Skeletal muscle satellite cell (primary cell): ENCODE measurements at regions not wholly inside any gene's neighbourhood (a gene's known extent, or its start where the extent isn't known, plus 50 kb on each side); places are given as distances from the start of the nearest gene placed in this dataset.
"Not testable (repeated sequence)": the region's sequence is repeated elsewhere in the genome, so short reads cannot be mapped to it uniquely, and the experiment has no call there.

Source experiments
- H3K27me3 ChIP-seq: 2 replicates; pipeline ENCODE4 v1.7.0; 2013; ENCODE audit warnings: low read length; ENCODE audit not compliant: control insufficient read depth, insufficient read depth
- H3K36me3 ChIP-seq: 2 replicates; pipeline ENCODE4 v1.7.0; 2013; ENCODE audit warnings: mild to moderate bottlenecking, control low read depth, low read length; ENCODE audit not compliant: insufficient read depth
- H3K4me1 ChIP-seq: 2 replicates; pipeline ENCODE4 v1.7.0; 2013; ENCODE audit warnings: low read length; ENCODE audit not compliant: control insufficient read depth, insufficient read depth
- H3K4me2 ChIP-seq: 2 replicates; pipeline ENCODE4 v1.7.0; 2013; ENCODE audit warnings: mild to moderate bottlenecking, low read length
- H3K4me3 ChIP-seq: 2 replicates; pipeline ENCODE4 v1.7.0; 2013; ENCODE audit warnings: low read length
- H3K9ac ChIP-seq: 2 replicates; pipeline ENCODE4 v1.7.0; 2013; ENCODE audit warnings: mild to moderate bottlenecking, low read depth, low read length, moderate library complexity
- H3K9me3 ChIP-seq: replicated peaks from 2 replicates; pipeline ENCODE4 v1.7.0; 2013; ENCODE audit warnings: mild to moderate bottlenecking, control low read depth, low read length

- H3K9ac ChIP-seq, H3K27me3 ChIP-seq, H3K9me3 ChIP-seq, H3K4me3 ChIP-seq, H3K4me1 ChIP-seq, H3K4me2 ChIP-seq, H3K36me3 ChIP-seq: not testable (repeated sequence)
These were observed 599.3 kb upstream of the B3GAT1 start for GRCh38 chr11:135011313-135011712.

DNA sequence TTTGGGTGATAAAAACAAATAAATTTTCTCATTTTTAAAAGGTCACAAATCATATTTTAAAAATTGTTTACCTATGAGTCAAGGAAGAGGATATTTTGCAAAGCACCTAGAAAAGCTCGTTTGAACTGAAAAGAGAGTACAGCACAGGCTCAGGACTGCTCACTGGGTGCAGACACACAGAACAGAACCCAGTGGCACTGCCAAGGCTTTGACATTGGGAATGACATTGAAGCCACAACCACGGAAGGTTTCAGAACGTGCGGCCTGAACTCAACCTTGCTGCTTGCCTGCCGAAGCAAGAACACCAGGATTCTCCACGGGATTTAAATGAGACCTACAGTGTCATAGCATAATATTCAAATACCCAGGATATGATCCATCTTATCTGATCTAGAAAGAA lies 597.1 kb upstream of the B3GAT1 start:
- no peaks in the 10 kb centered on the region for H3K36me3 ChIP-seq
- no peaks in the 10 kb centered on the region for H3K9me3 ChIP-seq
- H3K4me2 ChIP-seq: no peak overlapping the region
- no peak overlapping the region for H3K4me3 ChIP-seq
- H3K9ac ChIP-seq: no peak overlapping the region
- H3K27me3 ChIP-seq: no peaks in the 10 kb centered on the region
- no peaks in the 10 kb centered on the region for H3K4me1 ChIP-seq

DNA sequence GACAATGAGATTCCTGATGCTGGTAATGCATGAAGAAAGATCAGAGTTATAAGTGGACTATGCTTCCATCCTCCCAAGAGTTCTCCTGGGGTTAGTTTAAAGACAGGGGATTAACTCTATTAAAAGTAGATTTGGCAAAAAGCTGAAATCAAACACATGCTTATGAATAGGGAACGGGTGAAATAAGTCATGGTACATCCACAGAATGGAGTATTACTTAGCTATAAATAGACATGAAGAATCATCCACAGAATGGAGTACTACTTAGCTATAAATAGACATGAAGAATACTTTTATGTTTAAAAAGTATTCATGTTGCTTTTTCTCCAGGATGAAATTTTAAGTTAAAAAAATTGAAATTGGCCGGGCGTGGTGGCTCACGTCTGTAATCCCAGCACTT lies 596.4 kb upstream of the B3GAT1 start:
- no peaks in the 10 kb centered on the region for H3K36me3 ChIP-seq
- no peak overlapping the region for H3K4me2 ChIP-seq
- H3K9me3 ChIP-seq: no peaks in the 10 kb centered on the region
- no peaks in the 10 kb centered on the region for H3K4me1 ChIP-seq
- no peak overlapping the region for H3K9ac ChIP-seq
- no peak overlapping the region for H3K4me3 ChIP-seq
- H3K27me3 ChIP-seq: no peaks in the 10 kb centered on the region

DNA sequence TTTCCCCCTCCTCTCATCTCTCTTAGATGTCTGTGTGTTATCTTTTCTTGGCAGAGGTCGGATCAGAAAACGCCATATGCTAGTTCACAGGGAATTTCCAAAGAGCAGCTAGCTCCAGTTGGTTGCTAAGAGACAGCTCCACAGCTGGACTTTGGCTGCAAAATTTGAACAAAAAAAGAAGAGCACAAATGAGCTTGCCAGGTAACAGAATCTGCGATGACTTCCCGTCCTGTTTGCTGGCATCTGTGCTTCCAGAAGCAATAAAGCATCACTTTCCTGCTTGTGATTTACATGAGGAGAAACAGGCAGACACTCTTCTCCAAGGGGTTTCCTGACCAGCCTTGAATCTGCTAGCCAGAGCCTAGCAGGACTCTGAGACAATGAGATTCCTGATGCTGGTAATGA lies 596.0 kb upstream of the B3GAT1 start:
- H3K27me3 ChIP-seq: no peaks in the 10 kb centered on the region
- H3K9ac ChIP-seq: no peak overlapping the region
- H3K4me1 ChIP-seq: no peaks in the 10 kb centered on the region
- H3K9me3 ChIP-seq: no peaks in the 10 kb centered on the region
- no peaks in the 10 kb centered on the region for H3K36me3 ChIP-seq
- H3K4me3 ChIP-seq: no peak overlapping the region
- H3K4me2 ChIP-seq: no peak overlapping the region

DNA sequence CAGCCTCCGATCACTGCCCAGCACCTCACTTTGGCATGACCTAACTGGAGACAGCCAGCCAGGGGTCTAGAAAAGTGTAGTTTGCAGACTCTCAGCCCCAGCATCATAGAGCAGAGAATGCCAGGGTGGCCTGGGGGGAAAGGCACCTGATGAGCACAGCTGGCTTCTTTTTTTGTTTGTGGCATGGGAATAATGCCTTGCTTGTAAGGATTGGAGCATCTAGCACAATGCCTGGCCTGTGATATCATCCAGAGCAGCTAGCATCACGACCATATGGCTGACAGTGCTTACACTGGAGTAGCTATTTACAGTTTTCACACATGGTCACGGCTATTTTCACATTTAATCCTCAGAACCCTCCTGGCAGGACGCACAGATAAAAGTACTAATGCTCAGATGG lies 594.8 kb upstream of the B3GAT1 start:
- H3K4me2 ChIP-seq: no peak overlapping the region
- no peak overlapping the region for H3K9ac ChIP-seq
- H3K4me3 ChIP-seq: no peak overlapping the region
- H3K36me3 ChIP-seq: no peaks in the 10 kb centered on the region
- H3K4me1 ChIP-seq: no peaks in the 10 kb centered on the region
- H3K9me3 ChIP-seq: no peaks in the 10 kb centered on the region
- H3K27me3 ChIP-seq: no peaks in the 10 kb centered on the region

DNA sequence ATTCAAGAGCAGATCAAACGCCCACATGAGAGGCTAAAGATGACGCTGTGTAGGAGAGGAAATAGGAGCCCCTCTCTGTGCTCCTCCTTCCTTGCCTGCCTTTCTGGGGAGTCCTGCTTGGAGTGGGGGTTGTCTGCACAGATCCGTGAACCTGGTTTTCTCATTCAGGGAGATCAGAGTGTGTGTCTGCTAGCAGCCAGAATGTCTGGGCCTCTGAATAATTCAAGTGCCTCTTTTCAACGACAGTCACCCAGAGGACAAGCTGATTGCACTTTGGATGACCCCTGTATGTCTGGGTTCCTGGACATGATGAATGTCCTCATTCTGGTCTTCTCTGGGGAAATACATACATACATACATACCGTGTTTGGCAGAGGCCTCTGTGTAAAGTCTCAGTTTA lies 592.5 kb upstream of the B3GAT1 start:
- H3K4me2 ChIP-seq: no peak overlapping the region
- H3K27me3 ChIP-seq: no peaks in the 10 kb centered on the region
- H3K4me3 ChIP-seq: no peak overlapping the region
- H3K9ac ChIP-seq: no peak overlapping the region
- H3K4me1 ChIP-seq: no peaks in the 10 kb centered on the region
- no peaks in the 10 kb centered on the region for H3K9me3 ChIP-seq
- no peaks in the 10 kb centered on the region for H3K36me3 ChIP-seq

- Histone ChIP-seq H3K9me3 (peaks cover 4% of the 10 kb centered on the region), H3K4me3 (no peak overlapping the region), H3K36me3 (no peaks in the 10 kb centered on the region), H3K4me1 (no peaks in the 10 kb centered on the region), H3K4me2 (no peak overlapping the region), H3K27me3 (no peaks in the 10 kb centered on the region), H3K9ac (no peak overlapping the region)
These were observed 590.2 kb upstream of the B3GAT1 start for GRCh38 chr11:135002236-135002635.

GRCh38 chr11:135001581-135001980 lies 589.5 kb upstream of the B3GAT1 start:
- Histone ChIP-seq H3K4me1 (no peaks in the 10 kb centered on the region), H3K4me3 (no peak overlapping the region), H3K4me2 (no peak overlapping the region), H3K27me3 (no peaks in the 10 kb centered on the region), H3K9ac (no peak overlapping the region), H3K9me3 (peaks cover 4% of the 10 kb centered on the region), H3K36me3 (no peaks in the 10 kb centered on the region)

GRCh38 chr11:135001065-135001464 lies 589.0 kb upstream of the B3GAT1 start:
- not testable (repeated sequence) for H3K4me3 ChIP-seq, H3K27me3 ChIP-seq, H3K36me3 ChIP-seq, H3K4me2 ChIP-seq, H3K4me1 ChIP-seq, H3K9ac ChIP-seq, H3K9me3 ChIP-seq

- Histone ChIP-seq H3K36me3 (no peaks in the 10 kb centered on the region), H3K27me3 (no peaks in the 10 kb centered on the region), H3K9me3 (peaks cover 4% of the 10 kb centered on the region), H3K4me1 (no peaks in the 10 kb centered on the region), H3K4me3 (no peak overlapping the region), H3K4me2 (no peak overlapping the region), H3K9ac (no peak overlapping the region)
These were observed 587.5 kb upstream of the B3GAT1 start for GRCh38 chr11:134999590-134999989.

GRCh38 chr11:134997652-134998320 lies 585.7 kb upstream of the B3GAT1 start:
- H3K36me3 ChIP-seq: no peaks in the 10 kb centered on the region
- no peak overlapping the region for H3K4me3 ChIP-seq
- peaks cover 4% of the 10 kb centered on the region for H3K9me3 ChIP-seq
- H3K27me3 ChIP-seq: no peaks in the 10 kb centered on the region
- no peak overlapping the region for H3K4me2 ChIP-seq
- H3K9ac ChIP-seq: no peak overlapping the region
- no peaks in the 10 kb centered on the region for H3K4me1 ChIP-seq

DNA sequence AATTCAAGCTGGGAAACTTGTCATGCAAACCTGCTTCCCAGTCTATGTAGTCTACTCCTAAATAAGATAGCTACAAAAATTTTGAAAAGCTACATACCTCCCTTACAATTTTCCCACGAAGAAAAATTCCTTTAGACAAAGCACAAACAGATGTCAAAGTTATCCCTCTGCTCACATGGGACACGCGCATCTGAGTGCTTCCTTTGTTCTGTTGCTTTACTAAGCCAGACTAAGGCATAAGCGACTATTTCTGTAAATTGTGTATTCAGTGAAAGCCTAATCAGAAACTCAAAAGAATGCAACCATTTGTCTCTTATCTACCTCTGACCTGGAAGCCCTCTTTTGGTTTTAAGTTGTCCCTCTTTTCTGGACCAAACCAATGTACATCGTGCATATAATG lies 583.7 kb upstream of the B3GAT1 start:
- Histone ChIP-seq H3K4me1 (no peaks in the 10 kb centered on the region), H3K9me3 (peaks cover 4% of the 10 kb centered on the region), H3K4me2 (no peak overlapping the region), H3K27me3 (no peaks in the 10 kb centered on the region), H3K4me3 (no peak overlapping the region), H3K9ac (no peak overlapping the region), H3K36me3 (no peaks in the 10 kb centered on the region)
